Activated T-helper 2 cell treated with anti-CD3 and anti-CD28 coated beads, Interferon-gamma antibody, Interleukin-2, Interleukin-4, amounts not matched to agents 10 μg/mL and 5 μg/mL and 100 μg/mL, durations not matched to agents 14 hours and 24 hours and 36 hours (primary cell): ENCODE measurements at regions not wholly inside any gene's neighbourhood (a gene's known extent, or its start where the extent isn't known, plus 50 kb on each side); places are given as distances from the start of the nearest gene placed in this dataset.

Source experiments
- DNase-seq: peaks from one replicate; pipeline ENCODE4 v3.0.0; 2021; ENCODE audit warnings: low spot score
- H3K27ac Mint-ChIP-seq: one replicate; pipeline ENCODE4 v1.8.0; 2021; ENCODE audit warnings: mixed read lengths
- H3K27me3 Mint-ChIP-seq: one replicate; pipeline ENCODE4 v1.8.0; 2021; ENCODE audit warnings: low read depth, mixed read lengths
- H3K36me3 Mint-ChIP-seq: one replicate; pipeline ENCODE4 v1.8.0; 2021; ENCODE audit warnings: low read depth, mixed read lengths
- H3K4me1 Mint-ChIP-seq: one replicate; pipeline ENCODE4 v1.8.0; 2021; ENCODE audit warnings: low read depth, mixed read lengths
- H3K4me3 Mint-ChIP-seq: one replicate; pipeline ENCODE4 v1.8.0; 2021; ENCODE audit warnings: low read depth, mild to moderate bottlenecking, moderate library complexity, mixed read lengths
- H3K9me3 Mint-ChIP-seq: one replicate; pipeline ENCODE4 v1.8.0; 2021; ENCODE audit warnings: mixed read lengths
- intact Hi-C: fragments of 100-400 bp; cut with micrococcal nuclease; formaldehyde crosslinking; loops from one replicate; pipeline ENCODE4 v1.15.1; 2023

GRCh38 chr15:62888623-62889022 lies 153.9 kb upstream of the TPM1 start:
- intact Hi-C loops, result no loop called here
- Mint-ChIP-seq H3K36me3 (no peaks in the 10 kb centered on the region), H3K27me3 (peaks cover 15% of the 10 kb centered on the region), H3K4me1 (no peaks in the 10 kb centered on the region), H3K9me3 (no peaks in the 10 kb centered on the region), H3K27ac (no peak overlapping the region), H3K4me3 (no peak overlapping the region)
- no peak for DNase-seq

GRCh38 chr15:62889141-62889661 lies 153.3 kb upstream of the TPM1 start:
- H3K4me1 Mint-ChIP-seq, result no peaks in the 10 kb centered on the region
- no peaks in the 10 kb centered on the region for H3K9me3 Mint-ChIP-seq
- H3K4me3 Mint-ChIP-seq, result no peak overlapping the region
- H3K27ac Mint-ChIP-seq, result no peak overlapping the region
- intact Hi-C loops, result no loop called here
- peaks cover 18% of the 10 kb centered on the region for H3K27me3 Mint-ChIP-seq
- H3K36me3 Mint-ChIP-seq, result no peaks in the 10 kb centered on the region
- DNase-seq, result no peak

GRCh38 chr15:62889734-62890505 lies 152.6 kb upstream of the TPM1 start:
- H3K4me3 Mint-ChIP-seq, result no peak overlapping the region
- H3K9me3 Mint-ChIP-seq, result no peaks in the 10 kb centered on the region
- H3K36me3 Mint-ChIP-seq, result no peaks in the 10 kb centered on the region
- no peak overlapping the region for H3K27ac Mint-ChIP-seq
- DNase-seq, result no peak
- no peaks in the 10 kb centered on the region for H3K4me1 Mint-ChIP-seq
- peaks cover 18% of the 10 kb centered on the region for H3K27me3 Mint-ChIP-seq
- intact Hi-C loops, result no loop called here

GRCh38 chr15:62894322-62895085 lies 148.0 kb upstream of the TPM1 start:
- Mint-ChIP-seq H3K9me3 (no peaks in the 10 kb centered on the region), H3K36me3 (no peaks in the 10 kb centered on the region), H3K27ac (no peak overlapping the region), H3K4me3 (no peak overlapping the region), H3K4me1 (no peaks in the 10 kb centered on the region), H3K27me3 (peaks cover 9% of the 10 kb centered on the region)
- intact Hi-C loops, result no loop called here
- DNase-seq, result no peak

GRCh38 chr15:62895139-62895866 lies 147.2 kb upstream of the TPM1 start:
- no peak overlapping the region for H3K27ac Mint-ChIP-seq
- peaks cover 9% of the 10 kb centered on the region for H3K27me3 Mint-ChIP-seq
- no peaks in the 10 kb centered on the region for H3K36me3 Mint-ChIP-seq
- intact Hi-C loops, result no loop called here
- no peaks in the 10 kb centered on the region for H3K4me1 Mint-ChIP-seq
- DNase-seq, result no peak
- no peaks in the 10 kb centered on the region for H3K9me3 Mint-ChIP-seq
- H3K4me3 Mint-ChIP-seq, result no peak overlapping the region

GRCh38 chr15:62895905-62896316 lies 146.6 kb upstream of the TPM1 start:
- Mint-ChIP-seq H3K27ac (no peak overlapping the region), H3K4me1 (no peaks in the 10 kb centered on the region)
- intact Hi-C loops, result no loop called here

GRCh38 chr15:62896380-62896866 lies 146.1 kb upstream of the TPM1 start:
- intact Hi-C loops, result no loop called here
- no peak overlapping the region for H3K4me3 Mint-ChIP-seq
- no peaks in the 10 kb centered on the region for H3K4me1 Mint-ChIP-seq
- peaks cover 8% of the 10 kb centered on the region for H3K27me3 Mint-ChIP-seq
- no peak for DNase-seq
- no peak overlapping the region for H3K27ac Mint-ChIP-seq
- H3K9me3 Mint-ChIP-seq, result no peaks in the 10 kb centered on the region
- no peaks in the 10 kb centered on the region for H3K36me3 Mint-ChIP-seq

More at GRCh38 chr15:62895905-62896316, 146.6 kb upstream of the TPM1 start:
- H3K36me3 Mint-ChIP-seq, result no peaks in the 10 kb centered on the region
- no peak overlapping the region for H3K4me3 Mint-ChIP-seq
- no peak for DNase-seq
- H3K9me3 Mint-ChIP-seq, result no peaks in the 10 kb centered on the region
- H3K27me3 Mint-ChIP-seq, result peaks cover 11% of the 10 kb centered on the region

GRCh38 chr15:62896969-62897486 lies 145.5 kb upstream of the TPM1 start:
- Mint-ChIP-seq H3K9me3 (no peaks in the 10 kb centered on the region), H3K27ac (no peak overlapping the region), H3K36me3 (no peaks in the 10 kb centered on the region), H3K27me3 (peaks cover 5% of the 10 kb centered on the region), H3K4me1 (no peaks in the 10 kb centered on the region), H3K4me3 (no peak overlapping the region)
- DNase-seq, result no peak
- intact Hi-C loops, result no loop called here

- Mint-ChIP-seq H3K27ac (no peak overlapping the region), H3K27me3 (peaks cover 5% of the 10 kb centered on the region), H3K36me3 (no peaks in the 10 kb centered on the region), H3K4me1 (no peaks in the 10 kb centered on the region), H3K9me3 (no peaks in the 10 kb centered on the region), H3K4me3 (no peak overlapping the region)
- intact Hi-C loops, result no loop called here
- DNase-seq, result no peak
These were observed 144.9 kb upstream of the TPM1 start for GRCh38 chr15:62897634-62898033.

- Mint-ChIP-seq H3K4me1 (no peaks in the 10 kb centered on the region), H3K27ac (no peak overlapping the region), H3K27me3 (peaks cover 2% of the 10 kb centered on the region), H3K9me3 (no peaks in the 10 kb centered on the region), H3K4me3 (no peak overlapping the region), H3K36me3 (no peaks in the 10 kb centered on the region)
- no peak for DNase-seq
- intact Hi-C loops, result no loop called here
These were observed 143.5 kb upstream of the TPM1 start for GRCh38 chr15:62899090-62899493.

GRCh38 chr15:62900071-62900802 lies 142.3 kb upstream of the TPM1 start:
- H3K27ac Mint-ChIP-seq, result no peak overlapping the region
- peaks cover 2% of the 10 kb centered on the region for H3K27me3 Mint-ChIP-seq
- no peak for DNase-seq
- no peak overlapping the region for H3K4me3 Mint-ChIP-seq
- intact Hi-C loops, result no loop called here
- H3K9me3 Mint-ChIP-seq, result no peaks in the 10 kb centered on the region
- no peaks in the 10 kb centered on the region for H3K4me1 Mint-ChIP-seq
- H3K36me3 Mint-ChIP-seq, result no peaks in the 10 kb centered on the region

GRCh38 chr15:62901087-62901486 lies 141.5 kb upstream of the TPM1 start:
- H3K27me3 Mint-ChIP-seq, result peaks cover 2% of the 10 kb centered on the region
- DNase-seq, result no peak
- no peak overlapping the region for H3K27ac Mint-ChIP-seq
- intact Hi-C loops, result no loop called here
- no peaks in the 10 kb centered on the region for H3K9me3 Mint-ChIP-seq
- no peaks in the 10 kb centered on the region for H3K36me3 Mint-ChIP-seq
- H3K4me3 Mint-ChIP-seq, result no peak overlapping the region
- no peaks in the 10 kb centered on the region for H3K4me1 Mint-ChIP-seq
